Coronary artery (tissue), 2 donors: ENCODE measurements at regions not wholly inside any gene's neighbourhood (a gene's known extent, or its start where the extent isn't known, plus 50 kb on each side); places are given as distances from the start of the nearest gene placed in this dataset.

Experiments used
- DNase-seq: peaks from one replicate; pipeline ENCODE4 v3.0.0-alpha.2; 2017; ENCODE audit warnings: low spot score
- H3K27ac ChIP-seq, 2 donors: fragments of 200-600 bp; sonication (generic); one replicate each; pipeline ENCODE4 v1.5.1; 2016 to 2019
- H3K4me3 ChIP-seq: fragments of 200-600 bp; sonication (generic); 2 replicates; pipeline ENCODE4 v1.5.1; 2016; ENCODE audit warnings: mild to moderate bottlenecking, moderate library complexity
- CTCF ChIP-seq: fragments of 200-600 bp; sonication (generic); IDR thresholded peaks from one replicate; pipeline ENCODE4 v1.5.1; 2019; ENCODE audit warnings: antibody characterized with exemption

GRCh38 chr20:56826306-56826704 lies 197.2 kb downstream of the TFAP2C start:
- no peak for DNase-seq
- no peak overlapping the region for H3K27ac ChIP-seq
- no peak overlapping the region for H3K4me3 ChIP-seq
- TF ChIP-seq CTCF: no peak

GRCh38 chr20:56826705-56827665 lies 197.9 kb downstream of the TFAP2C start:
- H3K27ac ChIP-seq: no peak overlapping the region
- no peak for TF ChIP-seq CTCF
- DNase-seq: no peak
- no peak overlapping the region for H3K4me3 ChIP-seq

- no peak for DNase-seq
- TF ChIP-seq CTCF: no peak
- Histone ChIP-seq H3K4me3 (no peak overlapping the region), H3K27ac (no peak overlapping the region)
These were observed 198.7 kb downstream of the TFAP2C start for GRCh38 chr20:56827763-56828162.

GRCh38 chr20:56828402-56828801 lies 199.3 kb downstream of the TFAP2C start:
- no peak overlapping the region for H3K4me3 ChIP-seq
- no peak for DNase-seq
- TF ChIP-seq CTCF: no peak
- no peak overlapping the region for H3K27ac ChIP-seq

- Histone ChIP-seq H3K4me3 (no peak overlapping the region), H3K27ac (no peak overlapping the region)
- no peak for TF ChIP-seq CTCF
- no peak for DNase-seq
These were observed 200.8 kb downstream of the TFAP2C start for GRCh38 chr20:56829788-56830385.

- no peak for DNase-seq
- Histone ChIP-seq H3K4me3 (no peak overlapping the region), H3K27ac (no peak overlapping the region)
- no peak for TF ChIP-seq CTCF
These were observed 202.7 kb downstream of the TFAP2C start for GRCh38 chr20:56831795-56832194.

- no peak for DNase-seq
- no peak overlapping the region for H3K4me3 ChIP-seq
- no peak for TF ChIP-seq CTCF
- no peak overlapping the region for H3K27ac ChIP-seq
These were observed 204.3 kb downstream of the TFAP2C start for GRCh38 chr20:56833427-56833826.
